ENCODE measurements at regions not wholly inside any gene's neighbourhood (a gene's known extent, or its start where the extent isn't known, plus 50 kb on each side); places are given as distances from the start of the nearest gene placed in this dataset.

GRCh38 chr21:14617871-14618270, 71.8 kb upstream of the SAMSN1 start:
- TF ChIP-seq, protein P1, sequence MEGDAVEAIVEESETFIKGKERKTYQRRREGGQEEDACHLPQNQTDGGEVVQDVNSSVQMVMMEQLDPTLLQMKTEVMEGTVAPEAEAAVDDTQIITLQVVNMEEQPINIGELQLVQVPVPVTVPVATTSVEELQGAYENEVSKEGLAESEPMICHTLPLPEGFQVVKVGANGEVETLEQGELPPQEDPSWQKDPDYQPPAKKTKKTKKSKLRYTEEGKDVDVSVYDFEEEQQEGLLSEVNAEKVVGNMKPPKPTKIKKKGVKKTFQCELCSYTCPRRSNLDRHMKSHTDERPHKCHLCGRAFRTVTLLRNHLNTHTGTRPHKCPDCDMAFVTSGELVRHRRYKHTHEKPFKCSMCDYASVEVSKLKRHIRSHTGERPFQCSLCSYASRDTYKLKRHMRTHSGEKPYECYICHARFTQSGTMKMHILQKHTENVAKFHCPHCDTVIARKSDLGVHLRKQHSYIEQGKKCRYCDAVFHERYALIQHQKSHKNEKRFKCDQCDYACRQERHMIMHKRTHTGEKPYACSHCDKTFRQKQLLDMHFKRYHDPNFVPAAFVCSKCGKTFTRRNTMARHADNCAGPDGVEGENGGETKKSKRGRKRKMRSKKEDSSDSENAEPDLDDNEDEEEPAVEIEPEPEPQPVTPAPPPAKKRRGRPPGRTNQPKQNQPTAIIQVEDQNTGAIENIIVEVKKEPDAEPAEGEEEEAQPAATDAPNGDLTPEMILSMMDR (IDR thresholded peaks at IDR 0.05): no peak
- TF ChIP-seq POLR2AphosphoS5 (IDR thresholded peaks at IDR 0.05): peak; percentile 20
- TF ChIP-seq POLR2A (IDR thresholded peaks at IDR 0.05): no peak
- no peak for TF ChIP-seq EP300 (IDR thresholded peaks at IDR 0.05)
